HEK293T (cell line): ENCODE measurements at regions not wholly inside any gene's neighbourhood (a gene's known extent, or its start where the extent isn't known, plus 50 kb on each side); places are given as distances from the start of the nearest gene placed in this dataset.

ENCODE experiments used
- CTCF ChIA-PET: fragments of 350-600 bp; formaldehyde crosslinking; extraction: SDS; loops from one replicate; lab custom pipeline; 2021; ENCODE audit warnings: antibody characterized with exemption, inconsistent platforms; lab: Yijun Ruan, JAX
- POLR2A ChIA-PET: fragments of 350-600 bp; formaldehyde crosslinking; extraction: SDS; loops from one replicate; lab custom pipeline; 2020; ENCODE audit warnings: antibody characterized with exemption, inconsistent platforms; lab: Yijun Ruan, JAX
- DNase-seq: peaks from one replicate; pipeline ENCODE4 v3.0.0; 2012; ENCODE audit warnings: mixed read lengths; ENCODE audit errors: extremely low spot score
- ARNT ChIP-seq: fragments of 450-650 bp; IDR thresholded peaks from 2 replicates; pipeline ENCODE4 v1.6.1; 2017; ENCODE audit warnings: mild to moderate bottlenecking
- BHLHE40 ChIP-seq: fragments of 450-650 bp; IDR thresholded peaks from 2 replicates; pipeline ENCODE4 v1.6.1; 2016; ENCODE audit warnings: mild to moderate bottlenecking, moderate library complexity, borderline replicate concordance
- CTBP1 ChIP-seq: fragments of 450-650 bp; IDR thresholded peaks from 2 replicates; pipeline ENCODE4 v1.6.1; 2016; ENCODE audit warnings: borderline replicate concordance
- ELF4 ChIP-seq: fragments of 450-650 bp; IDR thresholded peaks from 2 replicates; pipeline ENCODE4 v1.6.1; 2017; ENCODE audit warnings: antibody characterized with exemption
- FOXA1 ChIP-seq: fragments of 450-650 bp; IDR thresholded peaks from 2 replicates; pipeline ENCODE4 v1.6.1; 2016; ENCODE audit warnings: mild to moderate bottlenecking
- FOXK2 ChIP-seq: fragments of 450-650 bp; IDR thresholded peaks from 2 replicates; pipeline ENCODE4 v1.6.1; 2016; ENCODE audit warnings: mild to moderate bottlenecking
- FOXM1 ChIP-seq: fragments of 450-650 bp; IDR thresholded peaks from 2 replicates; pipeline ENCODE4 v1.6.1; 2017; ENCODE audit warnings: mild to moderate bottlenecking, borderline replicate concordance
- HDGF ChIP-seq: fragments of 450-650 bp; IDR thresholded peaks from 2 replicates; pipeline ENCODE4 v1.6.1; 2017; ENCODE audit warnings: antibody characterized with exemption, borderline replicate concordance
- L3MBTL2 ChIP-seq: fragments of 450-650 bp; conservative IDR thresholded peaks from 2 replicates; pipeline ENCODE4 v1.6.1; 2016; ENCODE audit warnings: mild to moderate bottlenecking
- LEF1 ChIP-seq: fragments of 450-650 bp; IDR thresholded peaks from 2 replicates; pipeline ENCODE4 v1.6.1; 2017; ENCODE audit warnings: mild to moderate bottlenecking, borderline replicate concordance
- NFRKB ChIP-seq: fragments of 450-650 bp; IDR thresholded peaks from 2 replicates; pipeline ENCODE4 v1.6.1; 2016; ENCODE audit warnings: mild to moderate bottlenecking, moderate library complexity
- SP1 ChIP-seq: fragments of 450-650 bp; IDR thresholded peaks from 2 replicates; pipeline ENCODE4 v1.6.1; 2017
- SUZ12 ChIP-seq: fragments of 450-650 bp; IDR thresholded peaks from 2 replicates; pipeline ENCODE4 v1.6.1; 2016; ENCODE audit warnings: mild to moderate bottlenecking
- TARDBP ChIP-seq: fragments of 450-650 bp; IDR thresholded peaks from 2 replicates; pipeline ENCODE4 v1.6.1; 2016
- ZNF384 ChIP-seq: fragments of 450-650 bp; IDR thresholded peaks from 2 replicates; pipeline ENCODE4 v1.6.1; 2016
- TF ChIP-seq, protein P1 (sequence below): fragments of 450-650 bp; IDR thresholded peaks from 2 replicates; pipeline ENCODE4 v1.6.1; 2016

DNA sequence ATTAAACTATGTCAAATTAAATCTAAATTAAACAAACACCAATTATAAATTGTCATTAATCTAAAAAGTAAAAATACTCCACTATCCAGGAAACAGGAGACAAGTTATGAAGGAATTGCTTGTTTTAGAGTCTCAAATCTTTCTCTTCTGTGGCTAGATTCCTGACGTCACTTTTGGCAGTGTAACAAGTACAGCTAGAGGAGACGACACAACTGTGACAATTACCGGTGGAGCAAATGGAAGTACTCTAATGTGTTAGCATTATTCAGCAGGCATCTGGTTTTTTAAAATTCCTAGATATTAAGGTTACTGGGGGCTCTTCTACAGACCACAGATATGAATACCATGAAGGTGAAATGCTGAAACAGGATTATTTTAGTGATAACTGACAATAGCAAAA is 1042.7 kb downstream of the EPHA7 start:
- no peak for TF ChIP-seq SUZ12
- no peak for TF ChIP-seq CTBP1
- TF ChIP-seq, protein P1, sequence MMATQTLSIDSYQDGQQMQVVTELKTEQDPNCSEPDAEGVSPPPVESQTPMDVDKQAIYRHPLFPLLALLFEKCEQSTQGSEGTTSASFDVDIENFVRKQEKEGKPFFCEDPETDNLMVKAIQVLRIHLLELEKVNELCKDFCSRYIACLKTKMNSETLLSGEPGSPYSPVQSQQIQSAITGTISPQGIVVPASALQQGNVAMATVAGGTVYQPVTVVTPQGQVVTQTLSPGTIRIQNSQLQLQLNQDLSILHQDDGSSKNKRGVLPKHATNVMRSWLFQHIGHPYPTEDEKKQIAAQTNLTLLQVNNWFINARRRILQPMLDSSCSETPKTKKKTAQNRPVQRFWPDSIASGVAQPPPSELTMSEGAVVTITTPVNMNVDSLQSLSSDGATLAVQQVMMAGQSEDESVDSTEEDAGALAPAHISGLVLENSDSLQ = no peak
- no peak for TF ChIP-seq FOXM1
- no peak for TF ChIP-seq ARNT
- no peak for DNase-seq
- POLR2A ChIA-PET = no interaction called here
- CTCF ChIA-PET = no interaction called here

DNA sequence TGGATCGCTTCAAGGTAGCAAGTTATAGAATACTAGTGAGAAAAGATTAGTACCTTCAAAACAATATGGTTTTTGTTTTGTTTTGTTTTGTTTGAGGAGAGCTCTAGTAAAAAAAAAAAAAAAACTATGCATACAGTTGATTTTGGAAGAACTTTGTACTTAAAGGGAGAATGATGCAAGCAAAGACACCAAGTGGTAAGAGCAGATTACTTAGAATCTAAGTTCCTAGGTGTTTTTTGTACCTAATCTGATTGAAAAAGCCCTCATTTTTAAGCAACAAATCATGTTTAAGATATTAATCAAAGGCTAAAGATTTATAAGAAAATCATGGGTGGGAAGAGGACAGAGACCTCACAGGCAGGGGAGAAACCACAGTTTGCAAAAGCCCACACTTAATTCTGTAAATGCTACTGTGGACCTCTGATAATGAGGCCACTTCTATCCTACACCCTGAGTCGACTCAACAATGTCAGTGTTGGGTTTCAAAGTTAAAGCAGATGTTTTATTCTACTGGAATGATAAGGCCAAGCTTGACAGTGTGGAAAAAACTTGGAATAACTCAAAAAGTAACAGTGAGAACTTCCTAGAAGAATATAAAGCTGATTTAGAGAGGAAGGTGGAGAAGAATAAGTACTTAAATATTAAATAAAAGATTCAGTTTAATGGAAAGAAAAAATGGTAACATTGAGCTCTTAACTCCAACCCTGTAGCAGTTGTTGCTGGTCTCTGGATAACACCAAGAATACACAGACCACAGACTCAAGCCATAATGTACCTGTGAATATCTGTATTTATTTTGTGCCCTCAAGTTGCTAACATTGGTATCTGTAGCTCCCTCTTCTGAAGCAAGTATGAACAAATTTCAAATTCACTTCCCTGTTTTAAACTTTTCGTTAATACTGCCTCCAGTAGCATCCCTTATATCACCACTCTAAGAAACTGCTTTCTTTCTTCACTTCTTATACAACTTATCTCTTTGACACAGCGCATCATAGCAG is 1047.8 kb downstream of the EPHA7 start:
- no peak for DNase-seq
- TF ChIP-seq ZNF384 (no peak), BHLHE40 (no peak), NFRKB (no peak), ARNT (no peak), TARDBP (no peak), LEF1 (no peak), ELF4 (no peak), FOXK2 (no peak), FOXA1 (no peak), SUZ12 (no peak), FOXM1 (no peak), SP1 (no peak), L3MBTL2 (no peak), HDGF (no peak), CTBP1 (no peak)
- TF ChIP-seq, protein P1 = no peak
- ChIA-PET POLR2A (no interaction called here), CTCF (interaction anchor here (0.5 kb wide), 1 partner anchor 756 kb away, joined by 3 read pairs; no protein-coding TSS in a partner anchor)

DNA sequence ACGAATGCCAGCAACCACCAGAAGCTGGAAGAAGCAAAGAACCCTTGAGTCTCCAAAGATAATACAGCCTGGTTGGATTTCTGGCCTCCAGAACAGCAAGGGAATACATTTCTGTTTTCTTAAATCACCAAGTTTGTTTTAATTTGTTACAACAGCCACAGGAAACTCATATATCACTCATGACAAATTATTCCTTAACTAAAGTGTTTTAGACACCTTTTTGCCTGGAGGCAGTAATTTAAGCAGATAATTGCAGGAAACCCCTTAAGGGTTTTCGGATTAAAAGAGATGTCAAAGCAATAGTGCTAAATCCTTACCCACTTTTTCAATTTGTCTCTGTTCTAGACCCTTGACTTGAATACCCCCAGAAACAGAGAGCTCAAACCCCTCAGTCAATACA is 1050.0 kb downstream of the EPHA7 start:
- ChIA-PET POLR2A (no interaction called here), CTCF (no interaction called here)
- DNase-seq = no peak
- TF ChIP-seq L3MBTL2 = no peak
- no peak for TF ChIP-seq ZNF384
- no peak for TF ChIP-seq FOXK2
- no peak for TF ChIP-seq CTBP1
- no peak for TF ChIP-seq NFRKB
- TF ChIP-seq SUZ12 = no peak
- no peak for TF ChIP-seq ARNT
- TF ChIP-seq FOXM1 = no peak
- no peak for TF ChIP-seq SP1
- TF ChIP-seq BHLHE40 = no peak
- TF ChIP-seq, protein P1 = no peak
- no peak for TF ChIP-seq ELF4
- no peak for TF ChIP-seq LEF1
- TF ChIP-seq HDGF = no peak
- no peak for TF ChIP-seq FOXA1

DNA sequence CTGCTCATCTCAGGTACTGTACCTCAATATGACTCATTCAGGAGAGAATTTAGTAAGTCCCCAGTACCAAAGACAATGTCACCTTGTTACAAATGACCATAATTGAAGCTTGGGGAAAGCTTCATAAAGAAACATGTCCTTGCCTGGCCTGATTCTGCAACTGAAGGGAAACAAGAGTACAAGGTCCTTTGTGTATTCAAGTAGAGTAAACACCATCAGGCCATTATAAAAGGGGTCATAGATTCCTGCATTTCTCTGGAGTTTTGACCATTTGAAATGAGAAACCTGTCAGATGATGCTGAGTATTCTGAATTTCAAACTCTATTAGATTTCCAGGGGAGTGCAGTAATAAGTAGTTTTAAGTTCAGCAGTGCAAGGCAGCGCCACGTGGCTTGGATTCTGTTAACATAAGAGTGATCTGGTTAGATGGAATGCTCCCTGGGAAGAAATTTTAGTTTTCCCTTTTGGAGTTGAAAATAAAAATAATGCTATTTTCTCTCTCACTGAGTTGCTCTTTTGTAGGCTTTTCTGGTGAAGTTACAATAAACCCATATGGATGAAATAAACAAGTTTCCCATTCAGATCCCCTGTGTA is 1054.3 kb downstream of the EPHA7 start:
- POLR2A ChIA-PET = no interaction called here
- CTCF ChIA-PET = no interaction called here
- TF ChIP-seq ZNF384 (no peak), LEF1 (no peak), L3MBTL2 (no peak), HDGF (no peak), SP1 (no peak), NFRKB (no peak), CTBP1 (no peak), SUZ12 (no peak), FOXM1 (no peak), BHLHE40 (no peak), FOXA1 (no peak), FOXK2 (no peak), ELF4 (no peak), ARNT (no peak), TARDBP (no peak)
- TF ChIP-seq, protein P1 = no peak
- no peak for DNase-seq

DNA sequence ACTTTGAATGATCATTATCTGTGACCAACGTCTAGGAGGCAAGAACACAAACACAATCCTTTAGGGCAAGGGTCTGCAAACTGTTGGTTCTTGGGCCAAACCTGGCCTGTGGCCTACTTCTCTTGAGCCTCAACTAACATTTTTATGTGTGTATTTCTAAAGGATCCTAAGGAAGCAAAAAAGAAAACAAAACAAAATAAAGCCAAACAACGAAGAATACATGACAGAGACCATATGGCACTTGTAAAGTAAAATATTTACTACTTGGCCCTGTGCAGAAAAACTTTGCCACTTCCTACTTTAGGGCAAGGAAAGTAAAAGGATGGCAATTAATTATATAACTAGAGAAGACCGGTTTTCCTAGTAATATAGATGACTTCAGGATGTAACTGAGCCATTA is 1056.2 kb downstream of the EPHA7 start:
- DNase-seq = no peak
- TF ChIP-seq, protein P1 = no peak
- TF ChIP-seq ARNT = no peak
- TF ChIP-seq FOXK2 = no peak
- CTCF ChIA-PET = no interaction called here
- POLR2A ChIA-PET = no interaction called here
